ENCODE measurements at regions not wholly inside any gene's neighbourhood (a gene's known extent, or its start where the extent isn't known, plus 50 kb on each side); places are given as distances from the start of the nearest gene placed in this dataset.

DNA sequence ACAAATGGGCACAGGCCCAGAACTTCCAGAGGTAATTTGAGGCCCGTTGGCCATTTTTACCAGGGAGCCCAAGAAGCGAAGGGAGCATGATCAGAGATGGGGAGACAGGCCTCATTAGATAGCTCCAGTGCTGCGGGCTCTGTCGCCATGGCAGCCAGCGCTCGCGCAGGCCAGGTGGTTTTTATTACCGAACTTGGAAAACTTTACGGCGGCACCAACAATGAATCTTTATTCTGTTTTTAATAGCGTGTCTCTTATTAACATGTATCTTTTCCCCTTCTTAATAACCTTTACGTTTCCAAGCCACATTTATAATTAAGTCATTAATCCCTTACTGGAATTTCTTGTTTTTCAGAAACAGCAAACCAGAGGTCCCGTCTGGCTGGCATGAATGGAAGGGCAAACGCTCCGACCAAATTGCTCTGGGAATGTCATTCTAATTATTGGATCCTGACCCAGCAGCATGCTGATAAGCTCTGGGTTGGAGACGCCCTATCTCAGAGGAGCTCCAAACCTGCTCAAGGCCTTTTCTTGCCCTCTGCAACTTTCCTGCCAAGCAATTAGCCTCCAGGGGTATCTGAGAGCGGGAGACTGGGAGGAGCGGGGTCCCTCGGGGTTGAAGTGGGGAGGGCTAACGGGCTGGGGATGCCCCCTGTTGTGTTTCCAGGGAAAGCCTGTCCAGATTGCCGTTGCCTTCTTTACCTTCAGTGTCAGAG lies 256.4 kb downstream of the TLE3 start:
- TF ChIP-seq ZBTB33 (IDR thresholded peaks at IDR 0.05): no peak
- TF ChIP-seq NR2F2 (IDR thresholded peaks at IDR 0.05): no peak
- no peak for TF ChIP-seq HNF4G (IDR thresholded peaks at IDR 0.05)
- no peak for TF ChIP-seq REST (IDR thresholded peaks at IDR 0.05)
- no peak for TF ChIP-seq YY1 (IDR thresholded peaks at IDR 0.05)
- no peak for TF ChIP-seq GABPA (IDR thresholded peaks at IDR 0.05 in 1 of 2, conservative IDR thresholded peaks at IDR 0.05 in 1 of 2)
- TF ChIP-seq SP1 (IDR thresholded peaks at IDR 0.05): no peak
- TF ChIP-seq FOXA2 (IDR thresholded peaks at IDR 0.05): no peak
- TF ChIP-seq, protein P1, sequence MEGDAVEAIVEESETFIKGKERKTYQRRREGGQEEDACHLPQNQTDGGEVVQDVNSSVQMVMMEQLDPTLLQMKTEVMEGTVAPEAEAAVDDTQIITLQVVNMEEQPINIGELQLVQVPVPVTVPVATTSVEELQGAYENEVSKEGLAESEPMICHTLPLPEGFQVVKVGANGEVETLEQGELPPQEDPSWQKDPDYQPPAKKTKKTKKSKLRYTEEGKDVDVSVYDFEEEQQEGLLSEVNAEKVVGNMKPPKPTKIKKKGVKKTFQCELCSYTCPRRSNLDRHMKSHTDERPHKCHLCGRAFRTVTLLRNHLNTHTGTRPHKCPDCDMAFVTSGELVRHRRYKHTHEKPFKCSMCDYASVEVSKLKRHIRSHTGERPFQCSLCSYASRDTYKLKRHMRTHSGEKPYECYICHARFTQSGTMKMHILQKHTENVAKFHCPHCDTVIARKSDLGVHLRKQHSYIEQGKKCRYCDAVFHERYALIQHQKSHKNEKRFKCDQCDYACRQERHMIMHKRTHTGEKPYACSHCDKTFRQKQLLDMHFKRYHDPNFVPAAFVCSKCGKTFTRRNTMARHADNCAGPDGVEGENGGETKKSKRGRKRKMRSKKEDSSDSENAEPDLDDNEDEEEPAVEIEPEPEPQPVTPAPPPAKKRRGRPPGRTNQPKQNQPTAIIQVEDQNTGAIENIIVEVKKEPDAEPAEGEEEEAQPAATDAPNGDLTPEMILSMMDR (IDR thresholded peaks at IDR 0.05; ENCODE audit: low read depth, low read length, missing input control): no peak
- TF ChIP-seq EGR1 (IDR thresholded peaks at IDR 0.05; ENCODE audit: low read depth in 2 of 2): no peak
- no peak for TF ChIP-seq RAD21 (IDR thresholded peaks at IDR 0.05)
- TF ChIP-seq JUND (IDR thresholded peaks at IDR 0.05): no peak
- TF ChIP-seq MAX (IDR thresholded peaks at IDR 0.05): no peak
- no peak for TF ChIP-seq TAF1 (conservative IDR thresholded peaks at IDR 0.05)
- no peak overlapping the region for H3K9ac ChIP-seq (ENCODE audit: low read depth in 1 of 2, low read length in 2 of 2)
- H3K4me3 ChIP-seq (ENCODE audit: low read depth in 1 of 3, low read length in 3 of 3): no peak overlapping the region
- 84% methylated on average over 21 of the region's 21 CpGs for WGBS
- no peak for DNase-seq (ENCODE audit: low spot score)
- H3K27me3 ChIP-seq (ENCODE audit: control insufficient read depth in 4 of 4, insufficient read depth in 4 of 4, low read length in 3 of 4): no peaks in the 10 kb centered on the region
- no peaks in the 10 kb centered on the region for H3K36me3 ChIP-seq (ENCODE audit: control insufficient read depth in 4 of 4, insufficient read depth in 3 of 4, low read depth in 1 of 4, low read length in 3 of 4)
- no peak overlapping the region for H3K27ac ChIP-seq (ENCODE audit: low read depth in 1 of 2, low read length in 2 of 2)
- H3K4me1 ChIP-seq (ENCODE audit: control insufficient read depth in 4 of 4, insufficient read depth in 4 of 4, low read length in 3 of 4): no peaks in the 10 kb centered on the region
- H3K9me3 ChIP-seq (ENCODE audit: control insufficient read depth in 4 of 4, low read length in 3 of 4): no peaks in the 10 kb centered on the region

- no peaks in the 10 kb centered on the region for H3K9me3 ChIP-seq (ENCODE audit: control insufficient read depth in 4 of 4, low read length in 3 of 4)
- no peak for DNase-seq (ENCODE audit: low spot score)
- TF ChIP-seq FOXA2 (IDR thresholded peaks at IDR 0.05): no peak
- no peak for TF ChIP-seq TAF1 (conservative IDR thresholded peaks at IDR 0.05)
- TF ChIP-seq, protein P2, sequence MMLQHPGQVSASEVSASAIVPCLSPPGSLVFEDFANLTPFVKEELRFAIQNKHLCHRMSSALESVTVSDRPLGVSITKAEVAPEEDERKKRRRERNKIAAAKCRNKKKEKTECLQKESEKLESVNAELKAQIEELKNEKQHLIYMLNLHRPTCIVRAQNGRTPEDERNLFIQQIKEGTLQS (IDR thresholded peaks at IDR 0.05): no peak
- TF ChIP-seq, protein P1 (IDR thresholded peaks at IDR 0.05; ENCODE audit: low read depth, low read length, missing input control): no peak
- TF ChIP-seq RXRA (IDR thresholded peaks at IDR 0.05): no peak
- no peak for TF ChIP-seq RAD21 (IDR thresholded peaks at IDR 0.05)
- TF ChIP-seq FOXA1 (IDR thresholded peaks at IDR 0.05): no peak
- TF ChIP-seq YY1 (IDR thresholded peaks at IDR 0.05): no peak
- no peak for TF ChIP-seq NR2F2 (IDR thresholded peaks at IDR 0.05)
- TF ChIP-seq MAX (IDR thresholded peaks at IDR 0.05): no peak
- TF ChIP-seq SP1 (IDR thresholded peaks at IDR 0.05): no peak
- TF ChIP-seq HNF4G (IDR thresholded peaks at IDR 0.05): no peak
- no peak for TF ChIP-seq GABPA (IDR thresholded peaks at IDR 0.05 in 1 of 2, conservative IDR thresholded peaks at IDR 0.05 in 1 of 2)
Measured at GRCh38 chr15:69842851-69843250, 254.9 kb downstream of the TLE3 start.

More at GRCh38 chr15:69842851-69843250, 254.9 kb downstream of the TLE3 start:
- Histone ChIP-seq H3K9ac (ENCODE audit: low read depth in 1 of 2, low read length in 2 of 2) (no peak overlapping the region), H3K4me3 (ENCODE audit: low read depth in 1 of 3, low read length in 3 of 3) (no peak overlapping the region), H3K27me3 (ENCODE audit: control insufficient read depth in 4 of 4, insufficient read depth in 4 of 4, low read length in 3 of 4) (peaks cover 0 to 2% (median 0%) of the 10 kb centered on the region in 4 donors), H3K36me3 (ENCODE audit: control insufficient read depth in 4 of 4, insufficient read depth in 3 of 4, low read depth in 1 of 4, low read length in 3 of 4) (no peaks in the 10 kb centered on the region), H3K27ac (ENCODE audit: low read depth in 1 of 2, low read length in 2 of 2) (no peak overlapping the region), H3K4me1 (ENCODE audit: control insufficient read depth in 4 of 4, insufficient read depth in 4 of 4, low read length in 3 of 4) (no peaks in the 10 kb centered on the region)
- 88% methylated on average over 5 of the region's 5 CpGs for WGBS

Data from liver (tissue), 8 donors.